ENCODE measurements at regions not wholly inside any gene's neighbourhood (a gene's known extent, or its start where the extent isn't known, plus 50 kb on each side); places are given as distances from the start of the nearest gene placed in this dataset.

DNA sequence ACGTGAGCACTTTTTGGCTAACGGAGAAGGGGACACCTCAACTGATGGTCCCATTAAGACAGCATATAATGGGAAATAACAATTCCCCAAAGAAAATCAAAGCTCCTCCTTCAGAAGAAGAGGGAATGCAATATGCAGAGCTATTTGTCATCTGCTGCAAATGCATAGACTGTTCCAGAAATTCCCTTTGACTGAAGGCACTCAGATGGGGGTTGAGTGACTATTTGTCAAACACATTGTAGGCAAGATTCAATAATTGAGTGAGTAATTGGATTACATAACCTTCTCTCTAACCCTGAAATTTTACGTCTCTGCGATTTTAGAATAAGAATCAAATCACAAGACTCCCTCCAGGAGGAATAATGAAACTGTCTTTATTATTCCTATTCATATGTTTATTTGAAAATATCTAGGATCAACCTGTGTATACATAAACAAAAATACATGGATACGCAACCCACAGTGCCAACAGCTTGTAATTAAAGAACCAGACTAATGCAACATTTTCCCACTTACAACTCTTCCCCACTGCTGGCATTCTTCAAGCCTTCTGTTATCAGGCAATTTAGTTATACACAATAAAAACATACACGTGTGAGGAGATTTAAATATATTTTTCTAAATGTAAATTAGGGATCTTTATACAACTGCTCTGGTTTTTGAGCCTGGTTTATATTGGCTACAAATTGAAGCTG, 256.6 kb downstream of the GBA3 start:
- no peak for DNase-seq (ENCODE audit: low read depth)

GRCh38 chr4:22947851-22948250, 255.1 kb downstream of the GBA3 start:
- no peak for DNase-seq (ENCODE audit: low read depth)

GRCh38 chr4:22942920-22943559, 250.3 kb downstream of the GBA3 start:
- DNase-seq (ENCODE audit: low read depth) = no peak

- no peak for DNase-seq (ENCODE audit: low read depth)
These were observed 249.1 kb downstream of the GBA3 start for GRCh38 chr4:22941688-22942375.

GRCh38 chr4:22932326-22932725, 239.6 kb downstream of the GBA3 start:
- DNase-seq (ENCODE audit: low read depth) = no peak

DNA sequence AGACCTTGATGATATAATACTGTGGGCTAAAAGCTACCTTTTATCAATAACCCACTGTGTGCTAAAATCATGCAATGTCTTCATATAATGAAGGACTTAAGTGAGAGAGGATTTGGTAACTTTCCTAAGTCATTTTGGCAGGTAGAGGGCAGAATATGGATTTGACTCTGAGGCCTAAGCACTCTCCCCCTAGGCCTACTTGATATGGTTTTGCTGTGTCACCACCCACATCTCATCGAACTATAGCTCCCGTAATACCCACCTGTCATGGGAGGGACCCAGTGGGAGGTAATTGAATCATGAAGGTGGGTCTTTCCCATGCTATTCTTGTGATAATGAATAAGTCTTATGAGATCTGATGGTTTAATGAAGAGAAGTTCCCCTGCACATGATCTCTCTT, 229.7 kb downstream of the GBA3 start:
- no peak for DNase-seq (ENCODE audit: low read depth)

DNA sequence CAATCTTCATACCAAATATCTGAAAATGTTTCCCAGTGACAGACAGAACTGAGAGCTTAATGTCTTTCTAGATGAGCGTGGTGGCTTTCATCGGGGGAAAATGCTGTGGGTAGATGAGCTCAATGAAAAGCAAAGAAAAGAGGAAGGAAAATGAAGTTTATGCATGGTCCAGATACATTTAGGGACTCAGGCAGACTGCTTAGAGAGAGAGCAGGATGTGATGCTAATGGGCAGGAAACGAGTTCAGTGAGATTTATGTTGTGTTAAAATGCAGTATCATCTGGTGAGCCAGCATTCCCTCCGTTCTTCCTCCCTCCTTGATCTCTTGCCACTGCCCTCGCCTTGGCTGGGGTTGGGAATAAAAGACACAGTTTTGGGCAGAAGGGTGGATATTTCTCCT, 229.2 kb downstream of the GBA3 start:
- DNase-seq (ENCODE audit: low read depth) = no peak

GRCh38 chr4:22911285-22911684, 218.5 kb downstream of the GBA3 start:
- no peak for DNase-seq (ENCODE audit: low read depth)

GRCh38 chr4:22910200-22910599, 217.5 kb downstream of the GBA3 start:
- no peak for DNase-seq (ENCODE audit: low read depth)

DNA sequence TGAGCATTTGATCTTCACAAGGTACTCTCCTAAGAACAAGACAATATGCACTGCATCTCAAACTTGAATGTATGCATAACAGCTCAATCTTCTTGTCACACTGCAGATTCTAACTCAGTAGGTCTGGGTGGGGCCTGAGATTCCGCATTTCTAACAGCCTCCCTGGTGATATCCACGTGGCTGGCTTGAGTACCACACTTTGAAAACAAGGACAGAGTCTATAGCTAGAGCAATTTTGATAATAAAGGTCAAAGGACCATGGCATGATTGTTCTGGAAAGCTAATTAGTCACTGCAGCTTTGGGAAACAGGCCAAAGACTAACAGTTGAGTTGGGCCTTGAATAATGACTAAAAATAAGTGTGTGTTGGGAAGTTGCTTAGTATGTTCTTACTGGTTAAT, 213.3 kb downstream of the GBA3 start:
- no peak for DNase-seq (ENCODE audit: low read depth)

DNA sequence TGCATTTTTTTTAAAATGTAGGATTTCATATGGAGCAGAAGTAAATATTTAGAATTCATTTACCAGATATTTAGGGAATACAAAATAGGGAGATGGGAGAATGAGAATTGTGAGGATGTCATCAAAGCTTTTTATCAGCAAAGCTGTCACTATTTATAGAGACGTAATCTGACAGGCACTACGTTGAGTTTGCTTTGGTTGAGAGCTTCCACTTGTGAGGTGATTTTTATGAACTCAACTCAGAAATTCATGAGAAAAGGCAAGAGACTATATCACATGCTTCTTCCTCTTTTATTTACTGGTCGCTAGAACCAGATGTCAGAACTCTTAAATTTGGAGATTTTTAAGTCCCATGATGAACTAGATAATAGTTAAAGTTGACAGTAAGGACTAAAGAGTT, 211.2 kb downstream of the GBA3 start:
- no peak for DNase-seq (ENCODE audit: low read depth)

DNA sequence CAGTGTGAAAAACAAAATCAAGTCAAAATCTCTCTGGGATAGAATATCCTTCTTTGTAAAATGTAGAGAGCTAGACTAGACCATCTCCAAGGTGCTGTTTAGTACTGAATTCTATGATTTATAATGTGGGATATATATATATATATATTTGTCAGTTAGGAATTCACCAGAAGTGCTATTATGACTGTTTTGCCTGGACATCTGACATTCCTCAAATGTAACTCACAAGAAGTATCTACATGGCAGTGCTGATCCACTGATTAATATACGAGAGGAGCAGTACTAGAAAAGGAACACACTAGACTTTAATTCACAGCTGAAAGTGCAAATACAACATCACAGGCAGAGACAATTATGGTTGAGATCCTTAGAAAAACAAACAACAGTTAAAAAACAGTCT, 208.9 kb downstream of the GBA3 start:
- no peak for DNase-seq (ENCODE audit: low read depth)

DNA sequence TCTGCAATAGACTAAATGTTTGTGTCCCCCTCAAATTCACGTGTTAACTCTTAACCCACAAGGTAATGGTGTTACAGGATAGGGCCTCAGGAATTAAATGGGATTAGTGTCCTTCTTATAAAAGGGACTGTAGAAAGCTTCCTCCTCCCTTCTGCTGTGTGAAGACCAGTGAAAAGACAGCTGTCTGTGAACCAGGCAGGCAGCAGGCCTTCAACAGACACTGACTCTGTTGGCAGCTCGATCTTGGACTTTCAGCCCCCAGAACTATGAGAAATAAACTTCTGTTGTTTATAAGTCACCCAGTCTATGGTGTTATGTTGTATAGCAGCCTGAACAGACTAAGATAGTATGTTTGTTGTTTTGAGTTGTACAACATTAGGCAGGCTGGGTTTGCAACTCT, 208.1 kb downstream of the GBA3 start:
- no peak for DNase-seq (ENCODE audit: low read depth)

DNA sequence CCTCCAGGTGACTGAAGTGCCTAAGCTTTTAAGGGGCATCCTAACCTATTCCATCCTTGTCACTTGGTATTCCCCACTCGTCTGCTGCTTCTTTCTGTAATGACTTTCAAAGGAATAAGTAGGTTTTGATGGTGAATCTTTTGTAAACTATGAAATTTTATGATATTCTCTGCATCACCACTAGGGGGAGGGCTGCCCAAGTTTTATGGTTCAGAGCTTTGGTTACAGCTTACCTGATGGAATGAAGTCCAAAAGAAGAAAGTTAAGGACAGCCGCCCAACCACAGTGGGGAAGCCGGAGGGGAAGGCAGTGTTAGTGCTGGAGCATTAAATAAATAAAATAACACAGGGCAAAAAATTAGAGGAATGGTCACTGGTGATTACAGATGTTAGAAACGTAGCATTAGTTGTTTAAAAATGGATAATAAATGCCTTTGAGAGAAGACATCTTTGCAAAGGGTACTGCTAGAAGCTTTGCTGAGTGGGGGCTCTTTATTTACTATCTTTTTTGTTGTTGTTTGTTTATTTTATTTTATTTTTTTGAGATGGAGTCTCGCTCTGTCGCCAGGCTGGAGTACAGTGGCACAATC, 204.9 kb downstream of the GBA3 start:
- peak; percentile 1 for DNase-seq (ENCODE audit: low read depth)

GRCh38 chr4:22895482-22895881, 202.7 kb downstream of the GBA3 start:
- no peak for DNase-seq (ENCODE audit: low read depth)

DNA sequence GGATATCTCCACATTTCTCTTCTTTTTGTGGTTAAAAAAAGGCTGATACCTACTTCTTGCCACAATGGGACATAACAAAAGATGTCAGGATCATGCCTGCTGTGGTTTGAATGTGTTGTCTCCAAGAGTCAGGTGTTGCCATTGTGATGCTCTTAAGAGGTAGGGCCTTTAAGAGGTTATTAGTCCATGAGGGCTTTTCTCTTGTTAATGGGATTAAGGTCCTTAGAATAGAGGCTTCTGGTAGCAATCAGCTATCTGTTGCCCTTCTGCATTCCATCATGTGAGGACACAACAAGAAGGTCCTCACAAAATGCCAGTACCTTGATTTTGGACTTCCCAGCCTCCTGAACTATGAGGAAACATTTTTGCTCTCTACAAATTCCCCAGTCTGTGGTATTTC, 191.4 kb downstream of the GBA3 start:
- DNase-seq (ENCODE audit: low read depth) = no peak

DNA sequence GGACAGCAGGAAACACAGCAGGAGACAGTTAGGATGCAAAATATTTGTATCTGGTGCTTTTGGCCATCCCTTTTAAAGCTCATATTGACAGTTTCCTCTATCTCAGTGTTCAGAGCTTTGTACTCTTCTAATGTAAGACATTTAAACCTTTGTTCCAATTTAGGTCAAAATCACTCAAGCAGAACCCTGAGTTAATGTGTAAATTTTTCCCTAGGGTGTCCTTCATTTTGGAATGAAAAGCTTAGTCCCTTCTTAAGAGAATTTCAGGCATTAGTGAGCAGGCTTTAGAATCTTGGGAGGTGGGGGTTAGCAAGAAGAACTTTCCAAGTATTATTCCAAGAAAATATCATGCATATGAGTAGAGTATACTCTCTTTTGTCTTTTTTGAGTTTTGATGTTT, 188.7 kb downstream of the GBA3 start:
- no peak for DNase-seq (ENCODE audit: low read depth)

DNA sequence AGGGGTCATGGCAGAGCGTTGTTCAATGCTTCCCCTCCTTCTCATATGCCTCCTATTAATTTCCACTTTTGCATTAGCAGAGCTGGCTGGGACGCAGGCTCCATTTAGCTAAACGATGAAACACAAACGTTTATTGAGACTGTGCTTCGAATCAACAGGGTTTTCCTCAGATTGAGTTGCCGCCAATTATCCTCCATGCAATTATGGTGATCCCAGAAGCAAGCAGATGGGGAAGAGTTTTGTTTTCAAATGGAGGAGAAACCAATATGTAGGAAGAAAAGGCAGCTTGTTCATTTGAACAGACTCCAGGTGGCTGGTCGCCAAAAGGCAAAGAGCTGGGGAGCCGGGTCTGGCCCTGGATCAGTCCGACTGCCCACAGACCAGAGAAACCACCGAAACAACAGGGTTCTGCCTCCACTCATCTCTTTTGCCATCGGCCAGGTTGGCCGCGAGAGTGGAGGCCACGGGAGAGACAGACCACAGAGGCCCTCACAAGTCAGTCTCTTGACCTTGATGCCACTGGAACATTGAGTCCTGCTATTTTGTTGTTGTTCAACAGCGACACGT, 184.8 kb downstream of the GBA3 start:
- no peak for DNase-seq (ENCODE audit: low read depth)

- DNase-seq (ENCODE audit: low read depth) = no peak
These were observed 183.5 kb downstream of the GBA3 start for GRCh38 chr4:22876270-22876669.

DNA sequence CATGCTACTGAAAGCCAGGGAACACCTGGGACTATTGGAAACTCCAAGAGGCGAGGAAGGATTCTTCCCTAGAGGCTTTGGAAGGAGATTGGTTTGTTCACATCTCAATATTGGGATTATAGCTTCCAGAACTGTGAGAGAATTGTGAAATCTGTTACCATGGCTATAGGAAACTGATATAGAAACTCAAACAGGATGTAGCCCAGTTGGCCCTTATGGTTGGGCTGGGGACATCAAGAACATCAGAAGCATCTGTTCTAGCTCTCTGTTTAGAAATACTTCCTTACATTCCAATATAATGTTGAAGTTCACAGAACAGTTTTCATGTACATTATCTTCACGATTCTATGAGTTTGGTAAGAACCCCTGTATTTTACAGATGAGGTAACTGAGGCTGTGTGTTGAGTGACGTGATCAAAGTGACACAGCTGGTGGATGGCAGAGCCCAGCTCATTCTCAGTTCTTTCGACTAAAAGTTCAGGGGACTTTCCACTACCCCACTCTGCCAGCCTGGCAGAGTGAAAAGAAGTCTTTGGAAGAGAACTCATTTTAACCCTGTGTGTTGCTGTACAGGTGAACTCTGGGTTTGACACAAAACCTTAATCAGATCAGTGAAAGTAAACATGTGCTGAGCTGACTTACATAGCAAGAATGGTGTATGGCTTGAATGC, 183.0 kb downstream of the GBA3 start:
- DNase-seq (ENCODE audit: low read depth) = no peak

DNA sequence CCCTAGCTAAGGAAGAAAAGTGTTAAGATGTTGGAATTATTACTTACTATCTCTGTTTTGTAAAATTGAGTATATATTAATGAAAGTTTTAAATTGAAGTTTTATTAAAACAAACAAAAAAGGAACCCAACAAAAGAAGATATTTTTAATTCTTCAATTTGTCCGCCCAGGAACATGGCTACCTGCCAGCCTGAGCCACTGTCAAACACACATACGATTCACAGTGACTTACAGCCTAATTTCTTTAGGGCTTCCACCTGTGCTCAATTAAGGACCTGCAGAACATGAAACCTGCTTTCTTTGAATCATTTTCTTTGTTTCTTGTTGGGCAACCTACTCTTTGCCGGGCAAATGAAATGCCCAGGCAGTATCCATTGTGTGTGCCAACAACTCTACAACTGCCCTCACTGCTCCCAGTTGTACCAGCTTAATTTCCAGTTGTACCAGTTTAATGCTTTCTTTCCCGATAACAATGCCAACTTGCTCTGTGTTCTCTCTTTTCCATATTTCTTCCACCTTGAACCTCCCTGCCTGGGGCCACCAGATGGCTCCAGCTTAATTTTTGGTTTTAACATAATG, 181.7 kb downstream of the GBA3 start:
- no peak for DNase-seq (ENCODE audit: low read depth)

GRCh38 chr4:22873899-22874298, 181.2 kb downstream of the GBA3 start:
- DNase-seq (ENCODE audit: low read depth) = no peak

All from activated T-cell treated with anti-CD3 and anti-CD28 coated beads for 1 hour (primary cell).